GM18505 (cell line): ENCODE measurements at regions not wholly inside any gene's neighbourhood (a gene's known extent, or its start where the extent isn't known, plus 50 kb on each side); places are given as distances from the start of the nearest gene placed in this dataset.

Experiments
- ATAC-seq: cut with Tn5 transposase; IDR thresholded peaks from one replicate; pipeline ENCODE4 v1.9.1; 2021; ENCODE audit not compliant: unreplicated experiment
- POLR2A ChIP-seq: IDR thresholded peaks from 4 replicates; pipeline ENCODE4 v1.6.1; 2011; ENCODE audit warnings: borderline replicate concordance; ENCODE audit not compliant: insufficient read depth, insufficient read length; ENCODE audit errors: extremely low read depth

GRCh38 chr11:129247135-129247534 is 55.0 kb upstream of the ARHGAP32 start:
- TF ChIP-seq POLR2A = no peak
- ATAC-seq = no peak

GRCh38 chr11:129242855-129243254 is 50.7 kb upstream of the ARHGAP32 start:
- no peak for TF ChIP-seq POLR2A
- no peak for ATAC-seq
